GM12878 (cell line): ENCODE measurements at regions not wholly inside any gene's neighbourhood (a gene's known extent, or its start where the extent isn't known, plus 50 kb on each side); places are given as distances from the start of the nearest gene placed in this dataset.

Experiments
- ATAC-seq: fragments of 200-7000 bp; cut with Tn5 transposase; 3 replicates; pipeline ENCODE4 v1.9.1; 2020; ENCODE audit warnings: mild to moderate bottlenecking, moderate library complexity
- BruUV-seq: library from RNA; stranded (reverse); fragments of 400-500 nt; replicated peaks from 2 replicates; lab custom pipeline; 2021; lab: Mats Ljungman, UMichigan
- CTCF ChIA-PET: fragments of 300-600 bp; sonication (Branson Sonifier 250); formaldehyde crosslinking; extraction: SDS; loops from one replicate; lab custom pipeline; 2021; ENCODE audit warnings: inconsistent platforms; lab: Yijun Ruan, JAX
- POLR2A ChIA-PET: fragments of 350-600 bp; formaldehyde crosslinking; extraction: SDS; loops from one replicate; lab custom pipeline; 2021; ENCODE audit warnings: inconsistent platforms; lab: Charles Lee
- RAD21 ChIA-PET: fragments of 300-600 bp; sonication (Branson Sonifier 250); formaldehyde crosslinking; loops from one replicate; lab custom pipeline; 2023; ENCODE audit warnings: antibody characterized with exemption; ENCODE audit not compliant: unreplicated experiment; lab: Charles Lee
- SMC1A ChIA-PET: fragments of 300-600 bp; sonication (Branson Sonifier 250); formaldehyde crosslinking; loops from one replicate; lab custom pipeline; 2023; ENCODE audit not compliant: unreplicated experiment, uncharacterized antibody; lab: Charles Lee
- DNase-seq: peaks from one replicate; pipeline ENCODE4 v3.0.0-alpha.2; 2011; ENCODE audit warnings: low read depth, low spot score
- FAIRE-seq: peaks from 3 replicates; lab custom pipeline; 2011; peaks lifted over from hg19 to GRCh38; lab: Jason Lieb, UNC
- H2AFZ ChIP-seq: 2 replicates; pipeline ENCODE4 v1.6.0; 2011; ENCODE audit warnings: low read depth, low read length, control low read depth; ENCODE audit not compliant: control insufficient read depth
- H3K27ac ChIP-seq: 2 replicates; pipeline ENCODE4 v1.5.1; 2011; ENCODE audit warnings: control low read depth; ENCODE audit not compliant: control insufficient read depth, insufficient read depth
- H3K27me3 ChIP-seq, 2 experiments: replicated peaks in 1 of 2; 2 replicates each; pipeline versions ENCODE4 v1.6.0 to v1.6.1; 2011; ENCODE audit warnings: low read length in 1 of 2; ENCODE audit not compliant: control insufficient read depth in 2 of 2, insufficient read depth in 2 of 2
- H3K36me3 ChIP-seq, 2 experiments: 2 replicates each; pipeline ENCODE4 v1.5.1; 2011; ENCODE audit warnings: low read length in 1 of 2; ENCODE audit not compliant: control insufficient read depth in 2 of 2, insufficient read depth in 2 of 2
- H3K4me1 ChIP-seq: 2 replicates; pipeline ENCODE4 v1.6.1; 2011; ENCODE audit warnings: mild to moderate bottlenecking, low read length, moderate library complexity, mixed read lengths; ENCODE audit not compliant: control insufficient read depth, insufficient read depth
- H3K4me2 ChIP-seq: 2 replicates; pipeline ENCODE4 v1.6.0; 2011; ENCODE audit warnings: control low read depth; ENCODE audit not compliant: control insufficient read depth, insufficient read depth
- H3K4me3 ChIP-seq: fragments of 200-600 bp; sonication (generic); 2 replicates; pipeline ENCODE4 v1.5.1; 2016
- H3K79me2 ChIP-seq: 2 replicates; pipeline ENCODE4 v1.6.0; 2011; ENCODE audit warnings: low read length; ENCODE audit not compliant: control insufficient read depth, insufficient read depth
- H3K9ac ChIP-seq: 2 replicates; pipeline ENCODE4 v1.8.0; 2011; ENCODE audit warnings: low read length, control low read depth, mixed read lengths; ENCODE audit not compliant: control insufficient read depth, insufficient read depth
- H3K9me3 ChIP-seq: replicated peaks from 3 replicates; pipeline ENCODE4 v1.5.1; 2011; ENCODE audit warnings: mild to moderate bottlenecking, low read length; ENCODE audit not compliant: control insufficient read depth, insufficient read depth
- H4K20me1 ChIP-seq: 2 replicates; pipeline ENCODE4 v1.6.0; 2011; ENCODE audit not compliant: control insufficient read depth, insufficient read depth
- CREB1 ChIP-seq: IDR thresholded peaks from 2 replicates; pipeline ENCODE4 v1.6.1; 2012; ENCODE audit warnings: low read depth, mild to moderate bottlenecking, inconsistent platforms
- ETV6 ChIP-seq, 2 experiments: fragments of 450-650 bp in 1 of 2; IDR thresholded peaks in 1 of 2; conservative IDR thresholded peaks in 1 of 2; 2 replicates each; pipeline ENCODE4 v1.6.1; 2014; ENCODE audit warnings: antibody characterized with exemption in 1 of 2, borderline replicate concordance in 1 of 2, low read depth in 1 of 2, mild to moderate bottlenecking in 1 of 2, moderate library complexity in 1 of 2
- GATAD2B ChIP-seq: fragments of 450-650 bp; conservative IDR thresholded peaks from 2 replicates; pipeline ENCODE4 v1.6.1; 2017; ENCODE audit warnings: low read depth, mild to moderate bottlenecking, moderate library complexity
- IKZF2 ChIP-seq, 2 experiments: fragments of 450-650 bp; IDR thresholded peaks; 2 replicates each; pipeline ENCODE4 v1.6.1; 2017; ENCODE audit warnings: mild to moderate bottlenecking in 2 of 2, moderate library complexity in 2 of 2
- NBN ChIP-seq: fragments of 450-650 bp; IDR thresholded peaks from 2 replicates; pipeline ENCODE4 v1.6.1; 2016
- RB1 ChIP-seq: fragments of 450-650 bp; formaldehyde crosslinking; IDR thresholded peaks from 2 replicates; pipeline ENCODE4 v1.6.1; 2017; ENCODE audit warnings: mild to moderate bottlenecking, borderline replicate concordance
- ZSCAN29 ChIP-seq: fragments of 450-650 bp; IDR thresholded peaks from 2 replicates; pipeline ENCODE4 v1.6.1; 2017; ENCODE audit warnings: mild to moderate bottlenecking, moderate library complexity
- WGBS: methylation state at CpG from one replicate; pipeline ENCODE4 v1.1.6; 2016; ENCODE audit warnings: low lambda C conversion rate; ENCODE audit not compliant: insufficient replicate concordance, insufficient coverage; ENCODE audit errors: missing lambda C conversion rate; 5-methylcytosine and 5-hydroxymethylcytosine counted together
- in situ Hi-C: fragments of 300-500 bp; cut with MboI; formaldehyde crosslinking; loops from 9 replicates; pipeline ENCODE4 v1.14.3; 2018; ENCODE audit warnings: mixed read lengths
- intact Hi-C: fragments of 100-400 bp; cut with micrococcal nuclease; formaldehyde crosslinking; loops from one replicate; pipeline ENCODE4 v1.14.2; 2022; ENCODE audit not compliant: unreplicated experiment
- TF ChIP-seq, protein P1 (sequence below): fragments of 450-650 bp; IDR thresholded peaks from 2 replicates; pipeline ENCODE4 v1.6.1; 2017; ENCODE audit warnings: mild to moderate bottlenecking, moderate library complexity
- TF ChIP-seq, protein P2 (sequence below): fragments of 450-650 bp; IDR thresholded peaks from 2 replicates; pipeline ENCODE4 v1.6.1; 2017; ENCODE audit warnings: antibody characterized with exemption, mild to moderate bottlenecking, moderate library complexity

DNA sequence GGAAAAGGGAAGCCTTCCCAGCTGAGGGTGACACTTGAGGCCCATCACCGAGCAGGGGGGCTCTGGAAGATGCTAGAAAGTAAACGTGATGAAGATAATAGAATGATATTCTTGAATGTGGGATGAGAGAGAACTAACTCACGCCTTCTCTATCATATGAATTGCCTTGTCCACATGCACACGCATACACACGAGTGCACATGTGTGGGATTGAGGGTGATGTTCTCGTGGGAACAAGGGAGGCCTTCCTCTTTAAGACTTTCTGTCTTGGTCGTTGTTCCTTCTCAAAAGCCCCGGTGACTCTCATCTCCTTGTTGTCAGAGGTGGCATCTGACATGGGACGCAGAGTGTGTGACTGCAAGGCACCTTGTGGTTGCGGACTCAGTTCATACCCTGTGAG is 436.9 kb downstream of the ZNF516 start:
- ChIA-PET SMC1A (interaction anchor here (0.8 kb wide), 1 partner anchor 13 kb away, joined by 3 read pairs; no protein-coding TSS in a partner anchor), RAD21 (no interaction called here), POLR2A (no interaction called here), CTCF (no interaction called here)
- FAIRE-seq (no peak), DNase-seq (no peak), ATAC-seq (no peak)
- H3K27ac ChIP-seq, result no peak overlapping the region
- no peaks in the 10 kb centered on the region for H3K79me2 ChIP-seq
- H3K4me3 ChIP-seq, result no peak overlapping the region
- H3K9me3 ChIP-seq, result no peaks in the 10 kb centered on the region
- H2AFZ ChIP-seq, result no peak overlapping the region
- TF ChIP-seq ETV6 (conservative IDR thresholded peaks at IDR 0.05 in 1 of 2, IDR thresholded peaks at IDR 0.05 in 1 of 2; ENCODE audit: borderline replicate concordance in 1 of 2, low read depth in 1 of 2), result no peak
- TF ChIP-seq, protein P1, sequence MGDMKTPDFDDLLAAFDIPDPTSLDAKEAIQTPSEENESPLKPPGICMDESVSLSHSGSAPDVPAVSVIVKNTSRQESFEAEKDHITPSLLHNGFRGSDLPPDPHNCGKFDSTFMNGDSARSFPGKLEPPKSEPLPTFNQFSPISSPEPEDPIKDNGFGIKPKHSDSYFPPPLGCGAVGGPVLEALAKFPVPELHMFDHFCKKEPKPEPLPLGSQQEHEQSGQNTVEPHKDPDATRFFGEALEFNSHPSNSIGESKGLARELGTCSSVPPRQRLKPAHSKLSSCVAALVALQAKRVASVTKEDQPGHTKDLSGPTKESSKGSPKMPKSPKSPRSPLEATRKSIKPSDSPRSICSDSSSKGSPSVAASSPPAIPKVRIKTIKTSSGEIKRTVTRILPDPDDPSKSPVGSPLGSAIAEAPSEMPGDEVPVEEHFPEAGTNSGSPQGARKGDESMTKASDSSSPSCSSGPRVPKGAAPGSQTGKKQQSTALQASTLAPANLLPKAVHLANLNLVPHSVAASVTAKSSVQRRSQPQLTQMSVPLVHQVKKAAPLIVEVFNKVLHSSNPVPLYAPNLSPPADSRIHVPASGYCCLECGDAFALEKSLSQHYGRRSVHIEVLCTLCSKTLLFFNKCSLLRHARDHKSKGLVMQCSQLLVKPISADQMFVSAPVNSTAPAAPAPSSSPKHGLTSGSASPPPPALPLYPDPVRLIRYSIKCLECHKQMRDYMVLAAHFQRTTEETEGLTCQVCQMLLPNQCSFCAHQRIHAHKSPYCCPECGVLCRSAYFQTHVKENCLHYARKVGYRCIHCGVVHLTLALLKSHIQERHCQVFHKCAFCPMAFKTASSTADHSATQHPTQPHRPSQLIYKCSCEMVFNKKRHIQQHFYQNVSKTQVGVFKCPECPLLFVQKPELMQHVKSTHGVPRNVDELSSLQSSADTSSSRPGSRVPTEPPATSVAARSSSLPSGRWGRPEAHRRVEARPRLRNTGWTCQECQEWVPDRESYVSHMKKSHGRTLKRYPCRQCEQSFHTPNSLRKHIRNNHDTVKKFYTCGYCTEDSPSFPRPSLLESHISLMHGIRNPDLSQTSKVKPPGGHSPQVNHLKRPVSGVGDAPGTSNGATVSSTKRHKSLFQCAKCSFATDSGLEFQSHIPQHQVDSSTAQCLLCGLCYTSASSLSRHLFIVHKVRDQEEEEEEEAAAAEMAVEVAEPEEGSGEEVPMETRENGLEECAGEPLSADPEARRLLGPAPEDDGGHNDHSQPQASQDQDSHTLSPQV, result no peak
- TF ChIP-seq IKZF2 (IDR thresholded peaks at IDR 0.05), result no peak
- TF ChIP-seq GATAD2B, result no peak
- no peak for TF ChIP-seq CREB1
- TF ChIP-seq, protein P2, sequence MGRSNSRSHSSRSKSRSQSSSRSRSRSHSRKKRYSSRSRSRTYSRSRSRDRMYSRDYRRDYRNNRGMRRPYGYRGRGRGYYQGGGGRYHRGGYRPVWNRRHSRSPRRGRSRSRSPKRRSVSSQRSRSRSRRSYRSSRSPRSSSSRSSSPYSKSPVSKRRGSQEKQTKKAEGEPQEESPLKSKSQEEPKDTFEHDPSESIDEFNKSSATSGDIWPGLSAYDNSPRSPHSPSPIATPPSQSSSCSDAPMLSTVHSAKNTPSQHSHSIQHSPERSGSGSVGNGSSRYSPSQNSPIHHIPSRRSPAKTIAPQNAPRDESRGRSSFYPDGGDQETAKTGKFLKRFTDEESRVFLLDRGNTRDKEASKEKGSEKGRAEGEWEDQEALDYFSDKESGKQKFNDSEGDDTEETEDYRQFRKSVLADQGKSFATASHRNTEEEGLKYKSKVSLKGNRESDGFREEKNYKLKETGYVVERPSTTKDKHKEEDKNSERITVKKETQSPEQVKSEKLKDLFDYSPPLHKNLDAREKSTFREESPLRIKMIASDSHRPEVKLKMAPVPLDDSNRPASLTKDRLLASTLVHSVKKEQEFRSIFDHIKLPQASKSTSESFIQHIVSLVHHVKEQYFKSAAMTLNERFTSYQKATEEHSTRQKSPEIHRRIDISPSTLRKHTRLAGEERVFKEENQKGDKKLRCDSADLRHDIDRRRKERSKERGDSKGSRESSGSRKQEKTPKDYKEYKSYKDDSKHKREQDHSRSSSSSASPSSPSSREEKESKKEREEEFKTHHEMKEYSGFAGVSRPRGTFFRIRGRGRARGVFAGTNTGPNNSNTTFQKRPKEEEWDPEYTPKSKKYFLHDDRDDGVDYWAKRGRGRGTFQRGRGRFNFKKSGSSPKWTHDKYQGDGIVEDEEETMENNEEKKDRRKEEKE, result no peak
- no peak for TF ChIP-seq NBN
- no peak for TF ChIP-seq ZSCAN29
- TF ChIP-seq RB1, result no peak
- in situ Hi-C loops (no loop called here), intact Hi-C loops (no loop called here)
- no TSS peak for BruUV-seq
- no peaks in the 10 kb centered on the region for H4K20me1 ChIP-seq
- no peaks in the 10 kb centered on the region for H3K27me3 ChIP-seq
- no peak overlapping the region for H3K4me2 ChIP-seq
- no peaks in the 10 kb centered on the region for H3K36me3 ChIP-seq
- H3K9ac ChIP-seq, result no peak overlapping the region
- 17% methylated on average over 10 of the region's 10 CpGs for WGBS
- H3K4me1 ChIP-seq, result no peaks in the 10 kb centered on the region
